ENCODE measurements at regions not wholly inside any gene's neighbourhood (a gene's known extent, or its start where the extent isn't known, plus 50 kb on each side); places are given as distances from the start of the nearest gene placed in this dataset.

GRCh38 chr6:45736134-45736533 lies 279.5 kb downstream of the CLIC5 start:
- TF ChIP-seq CTCF (IDR thresholded peaks at IDR 0.05; ENCODE audit: borderline replicate concordance, extremely low read depth, low read length, poor library complexity, severe bottlenecking): no peak
- no peak for TF ChIP-seq EZH2 (IDR thresholded peaks at IDR 0.05; ENCODE audit: borderline replicate concordance, low read depth, low read length, severe bottlenecking)
